GM12891 (cell line): ENCODE measurements at regions not wholly inside any gene's neighbourhood (a gene's known extent, or its start where the extent isn't known, plus 50 kb on each side); places are given as distances from the start of the nearest gene placed in this dataset.

Experiments used
- DNase-seq: peaks from one replicate; pipeline ENCODE4 v3.0.0; 2011; ENCODE audit warnings: low spot score; ENCODE audit not compliant: insufficient read length
- FAIRE-seq: peaks from 2 replicates; lab custom pipeline; 2011; peaks lifted over from hg19 to GRCh38; lab: Jason Lieb, UNC
- PAX5 ChIP-seq: IDR thresholded peaks from 2 replicates; pipeline ENCODE4 v1.6.1; 2011; ENCODE audit warnings: low read length, moderate library complexity, mild to moderate bottlenecking; ENCODE audit not compliant: insufficient read depth, severe bottlenecking
- POLR2A ChIP-seq: IDR thresholded peaks from 2 replicates; pipeline ENCODE4 v1.6.1; 2011; ENCODE audit warnings: low read depth, low read length, control low read depth
- POLR2AphosphoS5 ChIP-seq: IDR thresholded peaks from 2 replicates; pipeline ENCODE4 v1.6.1; 2011; ENCODE audit warnings: low read depth, low read length, control low read depth
- POU2F2 ChIP-seq: IDR thresholded peaks from 2 replicates; pipeline ENCODE4 v1.6.1; 2011; ENCODE audit warnings: low read depth, mild to moderate bottlenecking, control low read depth, low read length, moderate library complexity
- SPI1 ChIP-seq: IDR thresholded peaks from 2 replicates; pipeline ENCODE4 v1.6.1; 2011; ENCODE audit warnings: low read depth, low read length, control low read depth
- TAF1 ChIP-seq: IDR thresholded peaks from 2 replicates; pipeline ENCODE4 v1.6.1; 2011; ENCODE audit warnings: low read depth, low read length, control low read depth

DNA sequence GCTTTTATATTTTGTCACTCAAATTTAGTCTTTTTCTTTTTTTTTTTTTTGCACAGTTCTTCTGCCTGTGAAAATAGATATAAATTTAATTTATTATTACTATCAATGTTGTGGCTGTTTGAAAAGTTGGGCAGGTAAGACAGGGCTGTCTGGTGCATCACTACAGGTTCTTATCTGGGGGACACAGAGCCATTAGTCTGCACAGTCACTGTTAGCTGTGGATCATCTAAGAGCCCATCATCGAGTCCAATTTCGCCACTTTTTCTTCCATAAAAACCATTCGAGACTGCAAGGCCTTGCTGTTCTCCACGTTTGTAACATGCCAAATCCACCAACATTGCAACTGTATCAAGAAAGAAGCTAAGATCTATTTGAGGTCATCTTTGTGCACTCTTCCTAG, 325.6 kb upstream of the UMPS start:
- DNase-seq (no peak), FAIRE-seq (no peak)
- no peak for TF ChIP-seq POLR2A
- TF ChIP-seq POLR2AphosphoS5, result no peak
- no peak for TF ChIP-seq POU2F2
- TF ChIP-seq TAF1, result no peak
- no peak for TF ChIP-seq SPI1
- TF ChIP-seq PAX5, result no peak

DNA sequence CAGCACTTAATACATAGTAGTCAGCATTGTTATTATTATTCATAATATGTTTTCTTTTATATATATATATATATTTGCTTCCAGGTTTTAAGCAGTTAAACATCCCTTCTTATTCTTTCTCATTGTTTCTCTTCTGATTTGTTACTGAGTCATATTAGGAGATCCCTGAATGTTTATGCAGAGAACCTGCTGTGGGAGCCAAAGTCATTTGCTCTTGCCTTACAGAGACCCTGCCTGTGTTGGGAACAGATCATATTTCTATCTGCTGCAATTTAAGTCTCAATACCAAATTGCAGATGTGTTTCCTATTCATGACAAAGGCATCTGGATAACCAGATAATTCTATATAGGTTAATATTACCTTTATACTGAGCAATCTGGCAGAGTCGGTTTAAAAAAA, 323.0 kb upstream of the UMPS start:
- FAIRE-seq (no peak), DNase-seq (no peak)
- TF ChIP-seq SPI1, result no peak
- TF ChIP-seq PAX5, result no peak
- no peak for TF ChIP-seq POLR2AphosphoS5
- TF ChIP-seq TAF1, result no peak
- TF ChIP-seq POLR2A, result no peak
- TF ChIP-seq POU2F2, result no peak

DNA sequence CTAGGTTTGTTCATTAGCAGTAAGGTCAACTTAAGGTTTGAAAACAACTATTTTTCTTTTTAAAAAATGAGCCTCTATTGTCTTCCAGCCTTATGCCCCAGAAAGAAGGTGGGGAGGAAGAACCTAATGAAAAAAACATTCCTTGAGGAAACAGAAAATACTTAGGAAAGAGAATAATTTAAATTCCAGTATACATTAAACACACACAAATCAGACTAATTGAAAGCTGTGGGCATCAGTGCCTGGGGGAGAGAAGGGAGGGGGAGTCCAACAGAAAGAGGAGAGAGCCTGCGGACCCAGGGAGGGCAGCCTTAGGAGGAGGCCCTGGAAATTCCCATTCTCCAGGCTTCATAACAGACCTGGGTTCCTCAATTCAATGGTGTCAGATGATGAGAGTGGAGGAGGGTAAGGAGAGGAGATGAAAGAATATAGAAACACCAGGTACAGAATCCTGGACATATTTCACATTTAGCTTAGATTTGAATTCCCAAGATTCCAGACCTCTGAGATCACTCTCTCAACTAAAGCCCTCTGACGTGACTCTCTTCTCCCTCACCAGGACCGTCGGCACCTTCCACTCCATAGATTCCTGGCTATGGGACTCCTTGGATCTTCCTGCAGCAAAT, 320.5 kb upstream of the UMPS start:
- no peak for FAIRE-seq
- TF ChIP-seq PAX5 (no peak), POU2F2 (no peak), POLR2A (no peak), TAF1 (no peak), POLR2AphosphoS5 (no peak), SPI1 (no peak)
- DNase-seq, result no peak

DNA sequence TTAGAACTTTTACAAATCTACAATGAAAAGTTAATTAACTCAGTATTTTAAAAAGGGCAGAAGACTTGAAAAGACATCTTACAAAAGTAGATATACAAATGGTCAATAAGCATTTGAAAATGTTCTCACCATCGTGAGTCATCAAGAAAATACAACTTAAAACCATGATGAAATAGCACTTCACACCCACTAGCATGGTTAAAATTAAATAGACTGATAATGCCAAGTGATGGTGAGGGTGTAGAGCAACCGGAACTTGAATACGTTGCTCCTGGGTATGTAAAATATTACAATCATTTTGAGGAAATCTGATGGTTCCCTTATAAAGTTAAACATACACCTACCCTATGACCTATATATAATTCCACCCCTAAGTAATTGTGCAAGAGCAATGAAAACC, 319.8 kb upstream of the UMPS start:
- no peak for FAIRE-seq

DNA sequence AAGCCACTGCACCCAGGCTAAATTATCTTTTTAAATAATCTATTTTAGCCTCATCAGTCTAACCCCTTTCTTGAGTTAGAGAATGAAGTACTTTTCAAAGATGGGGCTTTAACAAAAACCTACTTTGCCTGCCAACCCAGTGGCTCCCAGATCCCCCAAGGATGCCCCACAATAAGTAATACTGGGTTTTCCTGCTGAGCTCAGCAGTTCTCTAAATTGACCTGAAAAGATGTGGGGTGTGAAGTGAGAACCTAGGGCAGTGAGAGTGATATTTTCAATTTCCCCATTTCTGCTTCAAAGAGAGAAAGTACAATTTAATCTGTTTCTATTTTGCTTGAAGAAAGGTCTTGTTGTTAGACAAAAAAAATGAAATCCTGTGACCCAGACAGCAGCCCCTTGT, 318.5 kb upstream of the UMPS start:
- DNase-seq (no peak), FAIRE-seq (no peak)
- TF ChIP-seq POLR2AphosphoS5 (no peak), TAF1 (no peak), PAX5 (no peak), SPI1 (no peak), POU2F2 (no peak), POLR2A (no peak)

More for the DNA sequence above, 319.8 kb upstream of the UMPS start:
- no peak for DNase-seq
- TF ChIP-seq PAX5 (no peak), SPI1 (no peak), POU2F2 (no peak), POLR2AphosphoS5 (no peak), POLR2A (no peak), TAF1 (no peak)

DNA sequence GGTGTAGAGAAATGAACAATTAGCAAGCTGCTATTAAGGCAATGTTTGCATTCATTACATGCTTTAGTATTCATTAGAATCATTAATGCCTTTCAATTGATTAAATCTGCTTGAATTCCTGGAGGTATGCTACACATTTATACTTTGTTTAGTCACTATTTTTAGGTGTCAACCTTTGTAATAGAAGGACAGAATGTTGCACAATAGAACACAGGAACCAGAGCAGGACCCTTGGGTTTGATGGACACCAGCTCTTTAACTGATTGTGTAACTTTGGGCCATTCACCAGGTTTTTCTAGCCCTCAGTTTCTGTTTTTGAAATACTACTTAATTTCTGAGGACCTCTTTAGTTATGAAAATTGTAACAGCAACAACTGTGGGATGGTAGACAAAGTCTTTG, 317.6 kb upstream of the UMPS start:
- DNase-seq (no peak), FAIRE-seq (no peak)
- TF ChIP-seq POLR2A (no peak), PAX5 (no peak), POLR2AphosphoS5 (no peak), SPI1 (no peak), TAF1 (no peak), POU2F2 (no peak)

DNA sequence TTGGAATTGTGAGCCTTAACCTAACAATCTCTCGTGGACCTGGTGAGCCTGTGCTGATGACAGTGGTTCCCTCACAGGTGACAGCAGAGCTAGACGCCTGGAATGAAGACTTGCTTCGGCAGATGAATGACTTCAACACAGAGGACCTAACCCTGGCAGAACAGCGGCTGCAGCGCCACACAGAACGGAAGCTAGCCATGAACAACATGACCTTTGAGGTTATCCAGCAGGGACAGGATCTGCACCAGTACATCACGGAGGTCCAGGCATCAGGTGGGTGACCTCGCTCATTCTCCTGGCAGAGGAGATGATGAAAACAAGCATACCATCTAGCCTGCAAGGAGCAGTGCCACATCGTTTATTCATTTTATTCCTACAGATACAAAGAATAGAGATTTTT, 316.9 kb upstream of the UMPS start:
- no peak for TF ChIP-seq POLR2A
- no peak for TF ChIP-seq PAX5
- TF ChIP-seq TAF1, result no peak
- no peak for TF ChIP-seq POLR2AphosphoS5
- no peak for TF ChIP-seq SPI1
- no peak for TF ChIP-seq POU2F2
- no peak for FAIRE-seq
- no peak for DNase-seq

DNA sequence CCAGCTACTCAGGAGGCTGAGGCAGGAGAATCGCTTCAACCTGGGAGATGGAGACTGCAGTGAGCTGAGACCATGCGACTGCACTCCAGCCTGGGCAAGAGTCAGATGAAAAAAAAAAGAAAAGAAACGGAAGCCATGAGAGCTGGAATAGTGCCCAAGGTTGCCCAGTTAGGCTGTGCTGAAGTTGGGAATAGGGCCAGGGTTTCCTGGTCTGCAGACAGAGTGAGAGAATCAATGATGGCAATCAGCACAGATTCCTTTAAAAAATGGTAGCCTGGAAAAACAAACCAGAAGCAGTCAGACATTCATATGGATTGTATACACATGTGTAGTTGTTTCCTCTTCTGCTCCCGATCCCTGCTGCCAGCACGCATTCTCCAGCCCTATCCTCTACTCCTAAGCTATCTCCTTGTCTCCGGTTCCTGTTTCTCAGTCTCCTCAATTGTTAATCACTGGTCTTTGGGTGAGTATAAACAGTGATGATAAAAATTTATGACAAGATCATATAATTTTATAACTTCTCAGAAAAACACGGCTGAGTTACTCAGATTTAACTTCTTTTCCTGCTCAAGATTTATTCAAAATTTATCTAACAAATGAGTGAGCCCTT, 316.2 kb upstream of the UMPS start:
- DNase-seq, result no peak
- TF ChIP-seq POU2F2, result no peak
- TF ChIP-seq POLR2AphosphoS5, result no peak
- no peak for TF ChIP-seq PAX5
- no peak for TF ChIP-seq SPI1
- TF ChIP-seq TAF1, result no peak
- no peak for TF ChIP-seq POLR2A
- no peak for FAIRE-seq

DNA sequence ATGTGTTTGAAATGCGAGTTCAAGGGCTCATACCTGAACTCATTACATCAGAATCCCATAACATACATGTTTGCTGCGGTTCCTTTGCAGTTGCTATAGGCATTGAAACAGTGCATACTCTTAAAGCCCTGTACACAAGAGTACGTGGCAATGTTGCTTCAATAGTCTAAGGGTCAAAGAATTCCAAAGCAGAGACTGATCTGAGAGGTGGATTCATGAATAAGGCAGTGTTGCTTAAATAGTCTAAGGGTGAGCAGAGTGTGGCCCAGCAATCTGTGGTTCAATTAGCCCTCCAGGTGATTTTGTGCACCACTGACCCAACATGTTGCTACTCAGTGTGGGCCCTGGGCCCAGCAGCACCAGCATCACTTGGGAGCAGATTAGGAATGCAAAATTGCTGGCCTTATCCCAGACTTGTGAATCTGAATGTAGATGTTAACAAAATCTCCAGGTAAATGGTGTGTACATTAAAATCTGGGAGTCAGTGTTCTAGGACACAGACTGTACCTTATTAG, 314.7 kb upstream of the UMPS start:
- TF ChIP-seq SPI1, result no peak
- TF ChIP-seq TAF1, result no peak
- TF ChIP-seq POLR2AphosphoS5, result no peak
- TF ChIP-seq POU2F2, result no peak
- no peak for TF ChIP-seq POLR2A
- no peak for TF ChIP-seq PAX5
- FAIRE-seq, result no peak
- no peak for DNase-seq
